Testis (tissue), 2 donors: ENCODE measurements at regions not wholly inside any gene's neighbourhood (a gene's known extent, or its start where the extent isn't known, plus 50 kb on each side); places are given as distances from the start of the nearest gene placed in this dataset.

ENCODE experiments used
- DNase-seq: peaks from one replicate; pipeline ENCODE4 v3.0.0-alpha.2; 2019
- H3K27ac ChIP-seq, 2 donors: fragments of 200-600 bp; sonication (generic); one replicate each; pipeline ENCODE4 v1.5.1; 2019
- H3K27me3 ChIP-seq: fragments of 200-600 bp; sonication (generic); one replicate; pipeline ENCODE4 v1.5.1; 2019
- H3K36me3 ChIP-seq: fragments of 200-600 bp; sonication (generic); one replicate; pipeline ENCODE4 v1.5.1; 2017; ENCODE audit warnings: low read depth; ENCODE audit errors: missing control alignments
- H3K4me1 ChIP-seq: fragments of 200-600 bp; sonication (generic); one replicate; pipeline ENCODE4 v1.5.1; 2019
- H3K4me3 ChIP-seq, 2 donors: fragments of 200-600 bp; sonication (generic); one replicate each; pipeline ENCODE4 v1.5.1; 2017 to 2019
- H3K9me3 ChIP-seq: fragments of 200-600 bp; sonication (generic); one replicate; pipeline ENCODE4 v1.5.1; 2017
- CTCF ChIP-seq, 3 experiments: fragments of 450-650 bp in 2 of 3; fragments of 200-600 bp in 1 of 3; sonication (generic) in 1 of 3; IDR thresholded peaks; one replicate each; pipeline ENCODE4 v1.5.1; 2016 to 2019; ENCODE audit warnings: antibody characterized with exemption in 3 of 3, mild to moderate bottlenecking in 2 of 3, moderate library complexity in 1 of 3
- POLR2A ChIP-seq: fragments of 450-650 bp; IDR thresholded peaks from one replicate; pipeline ENCODE4 v1.6.1; 2017; ENCODE audit warnings: antibody characterized with exemption, mild to moderate bottlenecking, moderate library complexity
- WGBS, 2 donors: methylation state at CpG; one replicate each; pipeline ENCODE4 v1.1.5; 2018; 5-methylcytosine and 5-hydroxymethylcytosine counted together
- intact Hi-C: fragments of 100-400 bp; cut with DNase I; formaldehyde crosslinking; loops from one replicate; pipeline ENCODE4 v1.15.1; 2023; ENCODE audit warnings: low total_unique reads

GRCh38 chr5:3307982-3308621 is 287.5 kb upstream of the IRX1 start:
- DNase-seq: no peak
- no peak overlapping the region for H3K27ac ChIP-seq
- H3K4me3 ChIP-seq: no peak overlapping the region
- intact Hi-C loops: no loop called here
- H3K4me1 ChIP-seq: no peaks in the 10 kb centered on the region
- H3K27me3 ChIP-seq: no peaks in the 10 kb centered on the region
- H3K36me3 ChIP-seq: no peaks in the 10 kb centered on the region
- 81 to 83% methylated on average over 7 to 9 of the region's 9 CpGs for WGBS, 2 donors
- TF ChIP-seq CTCF (IDR thresholded peaks at IDR 0.05) (no peak), POLR2A (no peak)
- no peaks in the 10 kb centered on the region for H3K9me3 ChIP-seq

- Histone ChIP-seq H3K4me3 (no peak overlapping the region), H3K4me1 (no peaks in the 10 kb centered on the region), H3K27me3 (no peaks in the 10 kb centered on the region), H3K27ac (no peak overlapping the region), H3K9me3 (no peaks in the 10 kb centered on the region), H3K36me3 (no peaks in the 10 kb centered on the region)
- WGBS, 2 donors: 51 to 67% methylated on average over 22 to 29 of the region's 29 CpGs
- no peak for TF ChIP-seq CTCF (IDR thresholded peaks at IDR 0.05)
- no peak for DNase-seq
- intact Hi-C loops: no loop called here
Observed at GRCh38 chr5:3305432-3305831, 290.2 kb upstream of the IRX1 start.

GRCh38 chr5:3304346-3304745 is 291.3 kb upstream of the IRX1 start:
- WGBS, 2 donors: 90 to 92% methylated on average over 3 to 10 of the region's 10 CpGs
- no peaks in the 10 kb centered on the region for H3K9me3 ChIP-seq
- H3K4me3 ChIP-seq: no peak overlapping the region
- no peak for DNase-seq
- no peak overlapping the region for H3K27ac ChIP-seq
- TF ChIP-seq CTCF (IDR thresholded peaks at IDR 0.05): no peak
- TF ChIP-seq POLR2A: no peak
- H3K4me1 ChIP-seq: no peaks in the 10 kb centered on the region
- no peaks in the 10 kb centered on the region for H3K27me3 ChIP-seq
- H3K36me3 ChIP-seq: no peaks in the 10 kb centered on the region
- intact Hi-C loops: no loop called here

GRCh38 chr5:3303777-3304176 is 291.9 kb upstream of the IRX1 start:
- intact Hi-C loops: no loop called here

More at GRCh38 chr5:3303777-3304176, 291.9 kb upstream of the IRX1 start:
- H3K9me3 ChIP-seq: no peaks in the 10 kb centered on the region
- H3K27ac ChIP-seq: no peak overlapping the region
- no peak for DNase-seq
- no peaks in the 10 kb centered on the region for H3K36me3 ChIP-seq
- H3K27me3 ChIP-seq: no peaks in the 10 kb centered on the region
- WGBS, 2 donors: 39 to 42% methylated on average over 3 of the region's 3 CpGs
- no peaks in the 10 kb centered on the region for H3K4me1 ChIP-seq
- no peak overlapping the region for H3K4me3 ChIP-seq
- TF ChIP-seq CTCF (IDR thresholded peaks at IDR 0.05) (no peak), POLR2A (no peak)
